ENCODE measurements at regions not wholly inside any gene's neighbourhood (a gene's known extent, or its start where the extent isn't known, plus 50 kb on each side); places are given as distances from the start of the nearest gene placed in this dataset.

DNA sequence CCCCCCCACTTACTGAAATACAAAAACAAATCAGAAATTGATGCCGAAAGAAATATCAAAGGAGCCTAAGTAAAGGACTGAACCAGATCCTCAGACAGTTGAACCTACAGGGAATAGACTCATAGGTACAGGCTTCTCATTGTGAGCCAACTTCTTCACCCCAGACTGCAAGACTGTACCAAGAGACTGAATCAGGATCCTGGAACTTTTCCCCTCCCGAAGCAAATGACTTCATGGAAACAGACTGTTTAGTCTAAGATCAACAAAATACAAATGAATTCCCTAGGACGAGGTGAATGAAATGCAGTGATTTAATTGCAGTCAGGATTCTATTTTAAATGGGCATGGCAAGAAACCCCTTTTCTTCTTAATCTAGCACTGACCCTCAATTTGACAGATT, 53.6 kb upstream of the RNF152 start:
- CTCF ChIA-PET: no interaction called here
- TF ChIP-seq, protein P1, sequence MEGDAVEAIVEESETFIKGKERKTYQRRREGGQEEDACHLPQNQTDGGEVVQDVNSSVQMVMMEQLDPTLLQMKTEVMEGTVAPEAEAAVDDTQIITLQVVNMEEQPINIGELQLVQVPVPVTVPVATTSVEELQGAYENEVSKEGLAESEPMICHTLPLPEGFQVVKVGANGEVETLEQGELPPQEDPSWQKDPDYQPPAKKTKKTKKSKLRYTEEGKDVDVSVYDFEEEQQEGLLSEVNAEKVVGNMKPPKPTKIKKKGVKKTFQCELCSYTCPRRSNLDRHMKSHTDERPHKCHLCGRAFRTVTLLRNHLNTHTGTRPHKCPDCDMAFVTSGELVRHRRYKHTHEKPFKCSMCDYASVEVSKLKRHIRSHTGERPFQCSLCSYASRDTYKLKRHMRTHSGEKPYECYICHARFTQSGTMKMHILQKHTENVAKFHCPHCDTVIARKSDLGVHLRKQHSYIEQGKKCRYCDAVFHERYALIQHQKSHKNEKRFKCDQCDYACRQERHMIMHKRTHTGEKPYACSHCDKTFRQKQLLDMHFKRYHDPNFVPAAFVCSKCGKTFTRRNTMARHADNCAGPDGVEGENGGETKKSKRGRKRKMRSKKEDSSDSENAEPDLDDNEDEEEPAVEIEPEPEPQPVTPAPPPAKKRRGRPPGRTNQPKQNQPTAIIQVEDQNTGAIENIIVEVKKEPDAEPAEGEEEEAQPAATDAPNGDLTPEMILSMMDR (IDR thresholded peaks at IDR 0.05; ENCODE audit: control extremely low read depth, extremely low read depth, low read depth, missing control alignments): no peak
- DNase-seq (ENCODE audit: extremely low spot score): no peak
- POLR2A ChIA-PET: no interaction called here

GRCh38 chr18:61943175-61943964, 50.6 kb upstream of the RNF152 start:
- TF ChIP-seq, protein P1 (IDR thresholded peaks at IDR 0.05; ENCODE audit: control extremely low read depth, extremely low read depth, low read depth, missing control alignments): no peak
- POLR2A ChIA-PET: no interaction called here
- DNase-seq (ENCODE audit: extremely low spot score): no peak
- CTCF ChIA-PET: interaction anchor here (1.6 kb wide), 1 partner anchor 9 kb away, joined by 4 read pairs; no protein-coding TSS in a partner anchor

Measured in GM10248 (cell line).